GM12878 (cell line): ENCODE measurements at regions not wholly inside any gene's neighbourhood (a gene's known extent, or its start where the extent isn't known, plus 50 kb on each side); places are given as distances from the start of the nearest gene placed in this dataset.

ENCODE experiments used
- CBX3 ChIP-seq: fragments of 200-600 bp; sonication (generic); IDR thresholded peaks from 2 replicates; pipeline ENCODE4 v1.6.1; 2016; ENCODE audit warnings: low read depth, borderline replicate concordance
- CHD2 ChIP-seq: IDR thresholded peaks from 2 replicates; pipeline ENCODE4 v1.6.1; 2011; ENCODE audit warnings: low read depth, low read length, improper control_type of control experiment, borderline replicate concordance
- EGR1 ChIP-seq, 2 experiments: IDR thresholded peaks; 1 replicate in 1 of 2; 2 replicates in 1 of 2; pipeline ENCODE4 v1.6.1; 2011 to 2012; ENCODE audit warnings: low read depth in 2 of 2, low read length in 2 of 2, borderline replicate concordance in 1 of 2, mild to moderate bottlenecking in 1 of 2, moderate library complexity in 1 of 2
- FOXM1 ChIP-seq: IDR thresholded peaks from 2 replicates; pipeline ENCODE4 v1.6.1; 2012; ENCODE audit warnings: low read depth, mild to moderate bottlenecking, inconsistent platforms, low read length, moderate library complexity
- KLF5 ChIP-seq: fragments of 450-650 bp; IDR thresholded peaks from 2 replicates; pipeline ENCODE4 v1.6.1; 2014; ENCODE audit warnings: mild to moderate bottlenecking; ENCODE audit not compliant: partially characterized antibody
- MTA2 ChIP-seq: fragments of 450-650 bp; IDR thresholded peaks from 2 replicates; pipeline ENCODE4 v1.6.1; 2016; ENCODE audit warnings: low read depth, mild to moderate bottlenecking, moderate library complexity
- MTA3 ChIP-seq: IDR thresholded peaks from 2 replicates; pipeline ENCODE4 v1.6.1; 2012; ENCODE audit warnings: low read length, inconsistent platforms, borderline replicate concordance
- NFYB ChIP-seq: IDR thresholded peaks from 2 replicates; pipeline ENCODE4 v1.6.1; 2011; ENCODE audit warnings: low read depth, mild to moderate bottlenecking, low read length, improper control_type of control experiment, moderate library complexity; ENCODE audit not compliant: insufficient read depth
- PAX5 ChIP-seq: IDR thresholded peaks from 2 replicates; pipeline ENCODE4 v1.6.1; 2011; ENCODE audit warnings: low read depth, low read length, borderline replicate concordance
- RAD51 ChIP-seq: fragments of 450-650 bp; IDR thresholded peaks from 2 replicates; pipeline ENCODE4 v1.6.1; 2016; ENCODE audit warnings: moderate library complexity, mild to moderate bottlenecking, inconsistent platforms
- RCOR1 ChIP-seq: conservative IDR thresholded peaks from 2 replicates; pipeline ENCODE4 v1.6.1; 2012; ENCODE audit warnings: low read depth, low read length, improper control_type of control experiment
- RELA ChIP-seq: fragments of 450-650 bp; IDR thresholded peaks from 2 replicates; pipeline ENCODE4 v1.8.0; 2014; ENCODE audit warnings: borderline replicate concordance; ENCODE audit not compliant: partially characterized antibody
- RUNX3 ChIP-seq: IDR thresholded peaks from 2 replicates; pipeline ENCODE4 v1.6.1; 2012; ENCODE audit warnings: low read length, inconsistent platforms
- SP1 ChIP-seq: IDR thresholded peaks from one replicate; pipeline ENCODE4 v1.6.1; 2011; ENCODE audit warnings: low read depth, low read length
- TCF12 ChIP-seq: IDR thresholded peaks from 2 replicates; pipeline ENCODE4 v1.6.1; 2011; ENCODE audit warnings: low read depth, mild to moderate bottlenecking, low read length
- TCF3 ChIP-seq: IDR thresholded peaks from 2 replicates; pipeline ENCODE4 v1.6.1; 2012; ENCODE audit warnings: low read depth, mild to moderate bottlenecking, low read length, borderline replicate concordance; ENCODE audit not compliant: insufficient read depth
- WRNIP1 ChIP-seq: IDR thresholded peaks from 2 replicates; pipeline ENCODE4 v1.6.1; 2011; ENCODE audit warnings: low read depth, low read length, improper control_type of control experiment, borderline replicate concordance
- TF ChIP-seq, protein P1 (sequence below): fragments of 450-650 bp; IDR thresholded peaks from 2 replicates; pipeline ENCODE4 v1.6.1; 2017; ENCODE audit warnings: mild to moderate bottlenecking, moderate library complexity
- TF ChIP-seq, protein P2 (sequence below): fragments of 450-650 bp; IDR thresholded peaks from 2 replicates; pipeline ENCODE4 v1.6.1; 2016; ENCODE audit warnings: mild to moderate bottlenecking
- TF ChIP-seq, protein P3 (sequence below): fragments of 450-650 bp; IDR thresholded peaks from 2 replicates; pipeline ENCODE4 v1.6.1; 2017; ENCODE audit warnings: mild to moderate bottlenecking, low read depth, inconsistent platforms; ENCODE audit not compliant: poor library complexity, severe bottlenecking
- TF ChIP-seq, protein P4 (sequence below): IDR thresholded peaks from 2 replicates; pipeline ENCODE4 v1.6.1; 2011; ENCODE audit warnings: borderline replicate concordance, low read depth, mild to moderate bottlenecking, moderate library complexity, low read length; ENCODE audit not compliant: insufficient read depth, poor library complexity, severe bottlenecking

DNA sequence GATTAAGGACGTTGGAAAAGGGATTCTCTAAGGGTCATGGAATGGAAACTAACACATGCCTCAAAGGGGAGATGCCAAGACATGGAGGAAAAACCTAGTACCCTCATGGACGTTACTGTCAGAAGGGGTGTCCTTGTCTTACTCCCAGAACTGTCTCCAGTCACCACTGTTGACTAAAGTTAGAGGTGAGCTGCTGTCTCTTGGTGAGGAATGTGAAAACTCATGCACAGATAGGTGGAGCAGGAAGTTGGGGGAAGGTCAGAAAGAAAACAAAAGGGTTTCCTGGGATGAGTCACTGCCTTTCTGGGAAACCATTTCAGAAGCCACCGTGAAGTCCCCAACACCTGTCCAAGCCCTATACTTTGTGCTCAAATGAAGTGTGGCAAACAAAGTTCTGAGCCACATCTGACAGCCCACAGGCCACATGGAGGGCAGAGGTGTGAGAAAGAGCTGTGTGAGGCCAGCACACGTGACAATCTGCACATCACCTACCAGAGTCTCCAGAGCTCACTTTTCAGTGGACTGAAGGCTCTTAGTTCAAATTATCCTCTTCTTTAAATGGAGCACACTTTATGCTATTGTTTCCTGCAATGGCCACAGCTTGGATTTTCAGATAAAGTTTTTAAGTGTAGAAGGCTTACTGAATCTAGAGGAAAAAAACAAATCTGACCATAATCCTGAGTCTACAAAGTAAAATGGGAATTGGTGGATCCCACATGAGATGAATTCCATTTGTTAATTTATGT is 92.9 kb upstream of the EGLN3 start (continued):
- TF ChIP-seq, protein P1, sequence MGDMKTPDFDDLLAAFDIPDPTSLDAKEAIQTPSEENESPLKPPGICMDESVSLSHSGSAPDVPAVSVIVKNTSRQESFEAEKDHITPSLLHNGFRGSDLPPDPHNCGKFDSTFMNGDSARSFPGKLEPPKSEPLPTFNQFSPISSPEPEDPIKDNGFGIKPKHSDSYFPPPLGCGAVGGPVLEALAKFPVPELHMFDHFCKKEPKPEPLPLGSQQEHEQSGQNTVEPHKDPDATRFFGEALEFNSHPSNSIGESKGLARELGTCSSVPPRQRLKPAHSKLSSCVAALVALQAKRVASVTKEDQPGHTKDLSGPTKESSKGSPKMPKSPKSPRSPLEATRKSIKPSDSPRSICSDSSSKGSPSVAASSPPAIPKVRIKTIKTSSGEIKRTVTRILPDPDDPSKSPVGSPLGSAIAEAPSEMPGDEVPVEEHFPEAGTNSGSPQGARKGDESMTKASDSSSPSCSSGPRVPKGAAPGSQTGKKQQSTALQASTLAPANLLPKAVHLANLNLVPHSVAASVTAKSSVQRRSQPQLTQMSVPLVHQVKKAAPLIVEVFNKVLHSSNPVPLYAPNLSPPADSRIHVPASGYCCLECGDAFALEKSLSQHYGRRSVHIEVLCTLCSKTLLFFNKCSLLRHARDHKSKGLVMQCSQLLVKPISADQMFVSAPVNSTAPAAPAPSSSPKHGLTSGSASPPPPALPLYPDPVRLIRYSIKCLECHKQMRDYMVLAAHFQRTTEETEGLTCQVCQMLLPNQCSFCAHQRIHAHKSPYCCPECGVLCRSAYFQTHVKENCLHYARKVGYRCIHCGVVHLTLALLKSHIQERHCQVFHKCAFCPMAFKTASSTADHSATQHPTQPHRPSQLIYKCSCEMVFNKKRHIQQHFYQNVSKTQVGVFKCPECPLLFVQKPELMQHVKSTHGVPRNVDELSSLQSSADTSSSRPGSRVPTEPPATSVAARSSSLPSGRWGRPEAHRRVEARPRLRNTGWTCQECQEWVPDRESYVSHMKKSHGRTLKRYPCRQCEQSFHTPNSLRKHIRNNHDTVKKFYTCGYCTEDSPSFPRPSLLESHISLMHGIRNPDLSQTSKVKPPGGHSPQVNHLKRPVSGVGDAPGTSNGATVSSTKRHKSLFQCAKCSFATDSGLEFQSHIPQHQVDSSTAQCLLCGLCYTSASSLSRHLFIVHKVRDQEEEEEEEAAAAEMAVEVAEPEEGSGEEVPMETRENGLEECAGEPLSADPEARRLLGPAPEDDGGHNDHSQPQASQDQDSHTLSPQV, result 0 out of 2 replicates have a peak, but pooled peaks have one; percentile 43
- no peak for TF ChIP-seq CBX3
- peak; percentile 97 for TF ChIP-seq MTA2
- peak; percentile 84; the same call in 1 of the 2 replicates for TF ChIP-seq CHD2
- TF ChIP-seq TCF3, result peak; percentile 83
- no peak for TF ChIP-seq WRNIP1
- TF ChIP-seq, protein P2, sequence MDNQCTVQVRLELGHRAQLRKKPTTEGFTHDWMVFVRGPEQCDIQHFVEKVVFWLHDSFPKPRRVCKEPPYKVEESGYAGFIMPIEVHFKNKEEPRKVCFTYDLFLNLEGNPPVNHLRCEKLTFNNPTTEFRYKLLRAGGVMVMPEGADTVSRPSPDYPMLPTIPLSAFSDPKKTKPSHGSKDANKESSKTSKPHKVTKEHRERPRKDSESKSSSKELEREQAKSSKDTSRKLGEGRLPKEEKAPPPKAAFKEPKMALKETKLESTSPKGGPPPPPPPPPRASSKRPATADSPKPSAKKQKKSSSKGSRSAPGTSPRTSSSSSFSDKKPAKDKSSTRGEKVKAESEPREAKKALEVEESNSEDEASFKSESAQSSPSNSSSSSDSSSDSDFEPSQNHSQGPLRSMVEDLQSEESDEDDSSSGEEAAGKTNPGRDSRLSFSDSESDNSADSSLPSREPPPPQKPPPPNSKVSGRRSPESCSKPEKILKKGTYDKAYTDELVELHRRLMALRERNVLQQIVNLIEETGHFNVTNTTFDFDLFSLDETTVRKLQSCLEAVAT, result peak; percentile 98
- TF ChIP-seq PAX5, result peak; percentile 92
- TF ChIP-seq RCOR1, result 0 out of 2 replicates have a peak, but pooled peaks have one; percentile 85
- peak; percentile 99 for TF ChIP-seq RUNX3
- peak; percentile 41; the same call in 1 of the 2 replicates for TF ChIP-seq MTA3
- TF ChIP-seq RELA, result peak; percentile 95
- peak; percentile 73 for TF ChIP-seq SP1
- TF ChIP-seq NFYB, result no peak
- peak; percentile 95 for TF ChIP-seq TCF12
- TF ChIP-seq, protein P3, sequence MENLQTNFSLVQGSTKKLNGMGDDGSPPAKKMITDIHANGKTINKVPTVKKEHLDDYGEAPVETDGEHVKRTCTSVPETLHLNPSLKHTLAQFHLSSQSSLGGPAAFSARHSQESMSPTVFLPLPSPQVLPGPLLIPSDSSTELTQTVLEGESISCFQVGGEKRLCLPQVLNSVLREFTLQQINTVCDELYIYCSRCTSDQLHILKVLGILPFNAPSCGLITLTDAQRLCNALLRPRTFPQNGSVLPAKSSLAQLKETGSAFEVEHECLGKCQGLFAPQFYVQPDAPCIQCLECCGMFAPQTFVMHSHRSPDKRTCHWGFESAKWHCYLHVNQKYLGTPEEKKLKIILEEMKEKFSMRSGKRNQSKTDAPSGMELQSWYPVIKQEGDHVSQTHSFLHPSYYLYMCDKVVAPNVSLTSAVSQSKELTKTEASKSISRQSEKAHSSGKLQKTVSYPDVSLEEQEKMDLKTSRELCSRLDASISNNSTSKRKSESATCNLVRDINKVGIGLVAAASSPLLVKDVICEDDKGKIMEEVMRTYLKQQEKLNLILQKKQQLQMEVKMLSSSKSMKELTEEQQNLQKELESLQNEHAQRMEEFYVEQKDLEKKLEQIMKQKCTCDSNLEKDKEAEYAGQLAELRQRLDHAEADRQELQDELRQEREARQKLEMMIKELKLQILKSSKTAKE, result peak; percentile 94
- no peak for TF ChIP-seq EGR1 (IDR thresholded peaks at IDR 0.05; ENCODE audit: borderline replicate concordance in 1 of 2, low read depth in 2 of 2, low read length in 2 of 2)
- peak; percentile 89 for TF ChIP-seq FOXM1
- TF ChIP-seq RAD51, result peak; percentile 96
- TF ChIP-seq, protein P4, sequence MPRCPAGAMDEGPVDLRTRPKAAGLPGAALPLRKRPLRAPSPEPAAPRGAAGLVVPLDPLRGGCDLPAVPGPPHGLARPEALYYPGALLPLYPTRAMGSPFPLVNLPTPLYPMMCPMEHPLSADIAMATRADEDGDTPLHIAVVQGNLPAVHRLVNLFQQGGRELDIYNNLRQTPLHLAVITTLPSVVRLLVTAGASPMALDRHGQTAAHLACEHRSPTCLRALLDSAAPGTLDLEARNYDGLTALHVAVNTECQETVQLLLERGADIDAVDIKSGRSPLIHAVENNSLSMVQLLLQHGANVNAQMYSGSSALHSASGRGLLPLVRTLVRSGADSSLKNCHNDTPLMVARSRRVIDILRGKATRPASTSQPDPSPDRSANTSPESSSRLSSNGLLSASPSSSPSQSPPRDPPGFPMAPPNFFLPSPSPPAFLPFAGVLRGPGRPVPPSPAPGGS, result peak; percentile 65
- peak; percentile 56 for TF ChIP-seq KLF5
